K562 (cell line): ENCODE measurements at regions not wholly inside any gene's neighbourhood (a gene's known extent, or its start where the extent isn't known, plus 50 kb on each side); places are given as distances from the start of the nearest gene placed in this dataset.

Source experiments
- CTCF ChIP-seq, 3 experiments: IDR thresholded peaks in 2 of 3; conservative IDR thresholded peaks in 1 of 3; 2 replicates each; pipeline ENCODE4 v1.5.1; 2011 to 2012; ENCODE audit warnings: low read length in 3 of 3, mild to moderate bottlenecking in 3 of 3, control low read depth in 2 of 3, improper control_type of control experiment in 1 of 3, inconsistent platforms in 1 of 3, low read depth in 1 of 3, mixed read lengths in 1 of 3, moderate library complexity in 1 of 3; ENCODE audit not compliant: insufficient read depth in 2 of 3
- ELF1 ChIP-seq: fragments of 200-800 bp; sonication (Bioruptor generic); IDR thresholded peaks from 2 replicates; pipeline ENCODE4 v1.6.1; 2016; ENCODE audit warnings: missing genetic modification characterization, missing compliant biosample characterization
- EZH2 ChIP-seq: IDR thresholded peaks from 2 replicates; pipeline ENCODE4 v1.6.1; 2012; ENCODE audit warnings: low read depth, mild to moderate bottlenecking, inconsistent platforms, low read length, borderline replicate concordance
- HDAC3 ChIP-seq: fragments of 450-650 bp; IDR thresholded peaks from 2 replicates; pipeline ENCODE4 v1.6.1; 2018; ENCODE audit warnings: borderline replicate concordance, mild to moderate bottlenecking, moderate library complexity; ENCODE audit not compliant: partially characterized antibody
- HDAC8 ChIP-seq: fragments of 450-650 bp; IDR thresholded peaks from 2 replicates; pipeline ENCODE4 v1.6.1; 2016; ENCODE audit warnings: mild to moderate bottlenecking, missing genetic modification characterization, moderate library complexity, missing compliant biosample characterization
- HIVEP1 ChIP-seq: fragments of 250-450 bp; sonication (Bioruptor Pico); IDR thresholded peaks from 2 replicates; pipeline ENCODE4 v1.4.0; 2020; ENCODE audit warnings: mild to moderate bottlenecking
- MNT ChIP-seq, 2 experiments: fragments of 450-650 bp; conservative IDR thresholded peaks; 2 replicates each; pipeline ENCODE4 v1.6.1; 2017; ENCODE audit warnings: mild to moderate bottlenecking in 2 of 2, moderate library complexity in 2 of 2
- NKRF ChIP-seq: fragments of 450-650 bp; IDR thresholded peaks from 2 replicates; pipeline ENCODE4 v1.6.1; 2016; ENCODE audit warnings: borderline replicate concordance
- POLR2A ChIP-seq: fragments of 450-650 bp; conservative IDR thresholded peaks from 2 replicates; pipeline ENCODE4 v1.6.1; 2016
- TCF15 ChIP-seq: fragments of 250-450 bp; sonication (Bioruptor Pico); IDR thresholded peaks from 2 replicates; pipeline ENCODE4 v1.8.0; 2022; ENCODE audit warnings: moderate library complexity, mild to moderate bottlenecking, inconsistent platforms
- U2AF2 ChIP-seq: fragments of 200-400 bp; formaldehyde crosslinking; optimal IDR thresholded peaks from 2 replicates; pipeline ENCODE3; 2017; ENCODE audit warnings: low read depth, mild to moderate bottlenecking, low read length

GRCh38 chr14:81669308-81669707 is 135.7 kb upstream of the SEL1L start:
- no peak for TF ChIP-seq HDAC8
- TF ChIP-seq HIVEP1 (CRISPR knock-in tag), result no peak
- TF ChIP-seq U2AF2, result no peak
- no peak for TF ChIP-seq TCF15 (CRISPR knock-in tag)
- no peak for TF ChIP-seq ELF1 (tag)
- TF ChIP-seq CTCF (IDR thresholded peaks at IDR 0.05 in 2 of 3, conservative IDR thresholded peaks at IDR 0.05 in 1 of 3; ENCODE audit: insufficient read depth in 2 of 3, low read depth in 1 of 3, low read length in 3 of 3), result no peak
- no peak for TF ChIP-seq MNT (conservative IDR thresholded peaks at IDR 0.05)
- TF ChIP-seq POLR2A, result no peak
- TF ChIP-seq EZH2, result no peak
- TF ChIP-seq NKRF, result no peak
- TF ChIP-seq HDAC3, result no peak
